Smooth muscle cell (in vitro differentiated cells): ENCODE measurements at regions not wholly inside any gene's neighbourhood (a gene's known extent, or its start where the extent isn't known, plus 50 kb on each side); places are given as distances from the start of the nearest gene placed in this dataset.

ENCODE experiments used
- DNase-seq: peaks from one replicate; lab custom pipeline; 2025; ENCODE audit not compliant: unreplicated experiment; lab: John Stamatoyannopoulos, UW
- H2AFZ ChIP-seq: fragments of 200-600 bp; sonication (generic); 2 replicates; pipeline ENCODE4 v1.6.0; 2016; ENCODE audit warnings: antibody characterized with exemption, low read depth, mild to moderate bottlenecking
- H3F3A ChIP-seq: fragments of 200-600 bp; sonication (generic); 2 replicates; pipeline ENCODE4 v1.6.0; 2017; ENCODE audit warnings: antibody characterized with exemption, low read depth
- H3K27ac ChIP-seq: fragments of 200-600 bp; sonication (generic); 2 replicates; pipeline ENCODE4 v1.5.1; 2016; ENCODE audit warnings: low read depth, mild to moderate bottlenecking
- H3K27me3 ChIP-seq: fragments of 200-600 bp; sonication (generic); 2 replicates; pipeline ENCODE4 v1.6.1; 2016; ENCODE audit warnings: low read depth, mild to moderate bottlenecking
- H3K36me3 ChIP-seq: fragments of 200-600 bp; sonication (generic); 2 replicates; pipeline ENCODE4 v1.5.1; 2016; ENCODE audit warnings: low read depth
- H3K4me1 ChIP-seq: fragments of 200-600 bp; sonication (generic); 2 replicates; pipeline ENCODE4 v1.5.1; 2016; ENCODE audit warnings: low read depth
- H3K4me2 ChIP-seq: fragments of 200-600 bp; sonication (generic); 2 replicates; pipeline ENCODE4 v1.6.0; 2016; ENCODE audit warnings: mild to moderate bottlenecking
- H3K4me3 ChIP-seq: fragments of 200-600 bp; sonication (generic); 2 replicates; pipeline ENCODE4 v1.5.1; 2016; ENCODE audit warnings: mild to moderate bottlenecking
- H3K79me2 ChIP-seq: fragments of 200-600 bp; sonication (generic); 2 replicates; pipeline ENCODE4 v1.6.0; 2016; ENCODE audit warnings: low read depth, mild to moderate bottlenecking
- H3K9ac ChIP-seq: fragments of 200-600 bp; sonication (generic); 2 replicates; pipeline ENCODE4 v1.6.0; 2016; ENCODE audit warnings: low read depth
- H3K9me3 ChIP-seq: fragments of 200-600 bp; sonication (generic); replicated peaks from 2 replicates; pipeline ENCODE4 v1.5.1; 2016; ENCODE audit warnings: low read depth
- H4K20me1 ChIP-seq: fragments of 200-600 bp; sonication (generic); 2 replicates; pipeline ENCODE4 v1.6.0; 2016; ENCODE audit warnings: low read depth
- CTCF ChIP-seq: fragments of 200-600 bp; sonication (generic); IDR thresholded peaks from 2 replicates; pipeline ENCODE4 v1.5.1; 2017; ENCODE audit warnings: borderline replicate concordance, mild to moderate bottlenecking, antibody characterized with exemption; ENCODE audit not compliant: insufficient read depth, poor library complexity, severe bottlenecking
- WGBS: methylation state at CpG from one replicate; pipeline ENCODE4 v1.1.7; 2016; ENCODE audit warnings: low lambda C conversion rate; 5-methylcytosine and 5-hydroxymethylcytosine counted together

GRCh38 chr5:40376566-40376965 lies 303.1 kb upstream of the PTGER4 start:
- 97% methylated on average over 1 of the region's 1 CpG for WGBS
- Histone ChIP-seq H3K27ac (no peak overlapping the region), H4K20me1 (no peaks in the 10 kb centered on the region)

GRCh38 chr5:40374853-40375252 lies 304.9 kb upstream of the PTGER4 start:
- no peak overlapping the region for H3K4me3 ChIP-seq

More at GRCh38 chr5:40376566-40376965, 303.1 kb upstream of the PTGER4 start:
- no peak for DNase-seq
- Histone ChIP-seq H3K79me2 (no peaks in the 10 kb centered on the region), H3K4me3 (no peak overlapping the region), H3K4me2 (no peak overlapping the region), H3K36me3 (no peaks in the 10 kb centered on the region), H3F3A (no peaks in the 10 kb centered on the region), H3K9ac (no peak overlapping the region), H3K9me3 (no peaks in the 10 kb centered on the region), H3K4me1 (no peaks in the 10 kb centered on the region), H2AFZ (no peak overlapping the region), H3K27me3 (no peaks in the 10 kb centered on the region)
- no peak for TF ChIP-seq CTCF

GRCh38 chr5:40368200-40368599 lies 311.5 kb upstream of the PTGER4 start:
- WGBS, result 91% methylated on average over 5 of the region's 5 CpGs

More at GRCh38 chr5:40374853-40375252, 304.9 kb upstream of the PTGER4 start:
- H3K79me2 ChIP-seq, result no peaks in the 10 kb centered on the region
- H3F3A ChIP-seq, result no peaks in the 10 kb centered on the region
- H2AFZ ChIP-seq, result no peak overlapping the region
- DNase-seq, result no peak
- H4K20me1 ChIP-seq, result no peaks in the 10 kb centered on the region
- no peaks in the 10 kb centered on the region for H3K36me3 ChIP-seq
- H3K4me1 ChIP-seq, result no peaks in the 10 kb centered on the region
- WGBS, result 89% methylated on average over 6 of the region's 6 CpGs
- H3K27ac ChIP-seq, result no peak overlapping the region
- no peaks in the 10 kb centered on the region for H3K27me3 ChIP-seq
- no peaks in the 10 kb centered on the region for H3K9me3 ChIP-seq
- TF ChIP-seq CTCF, result no peak
- no peak overlapping the region for H3K4me2 ChIP-seq
- H3K9ac ChIP-seq, result no peak overlapping the region

More at GRCh38 chr5:40368200-40368599, 311.5 kb upstream of the PTGER4 start:
- H3F3A ChIP-seq, result no peaks in the 10 kb centered on the region
- DNase-seq, result no peak
- H3K79me2 ChIP-seq, result no peaks in the 10 kb centered on the region
- no peak overlapping the region for H3K9ac ChIP-seq
- TF ChIP-seq CTCF, result no peak
- no peak overlapping the region for H2AFZ ChIP-seq
- H3K4me1 ChIP-seq, result no peaks in the 10 kb centered on the region
- H3K27ac ChIP-seq, result no peak overlapping the region
- H3K4me3 ChIP-seq, result no peak overlapping the region
- no peaks in the 10 kb centered on the region for H3K9me3 ChIP-seq
- no peaks in the 10 kb centered on the region for H3K27me3 ChIP-seq
- no peaks in the 10 kb centered on the region for H3K36me3 ChIP-seq
- H4K20me1 ChIP-seq, result no peaks in the 10 kb centered on the region
- H3K4me2 ChIP-seq, result no peak overlapping the region
